Lower leg skin (tissue), 4 donors: ENCODE measurements at regions not wholly inside any gene's neighbourhood (a gene's known extent, or its start where the extent isn't known, plus 50 kb on each side); places are given as distances from the start of the nearest gene placed in this dataset.

ENCODE experiments used
- DNase-seq, 2 donors: peaks; one replicate each; pipeline ENCODE4 v3.0.0-alpha.2; 2019; ENCODE audit warnings: low spot score in 2 of 2
- H3K4me3 ChIP-seq: fragments of 200-600 bp; sonication (generic); 2 replicates; pipeline ENCODE4 v1.5.1; 2017; ENCODE audit warnings: mild to moderate bottlenecking, low read depth; ENCODE audit not compliant: poor library complexity, severe bottlenecking
- POLR2A ChIP-seq, 2 donors: fragments of 450-650 bp; IDR thresholded peaks; one replicate each; pipeline ENCODE4 v1.6.1; 2016 to 2017; ENCODE audit warnings: antibody characterized with exemption in 2 of 2, mild to moderate bottlenecking in 1 of 2, moderate library complexity in 1 of 2
- WGBS, 2 donors: methylation state at CpG; one replicate each; pipeline ENCODE4 v1.1.5; 2018; 5-methylcytosine and 5-hydroxymethylcytosine counted together
- intact Hi-C: fragments of 100-400 bp; cut with DNase I; formaldehyde crosslinking; loops from one replicate; pipeline ENCODE4 v1.15.0; 2023; ENCODE audit warnings: low total_unique reads
- TF ChIP-seq, protein P1 (sequence below), 3 donors: fragments of 450-650 bp; IDR thresholded peaks; one replicate each; pipeline ENCODE4 v1.5.1; 2016; ENCODE audit warnings: antibody characterized with exemption in 3 of 3, mild to moderate bottlenecking in 3 of 3, moderate library complexity in 2 of 3

DNA sequence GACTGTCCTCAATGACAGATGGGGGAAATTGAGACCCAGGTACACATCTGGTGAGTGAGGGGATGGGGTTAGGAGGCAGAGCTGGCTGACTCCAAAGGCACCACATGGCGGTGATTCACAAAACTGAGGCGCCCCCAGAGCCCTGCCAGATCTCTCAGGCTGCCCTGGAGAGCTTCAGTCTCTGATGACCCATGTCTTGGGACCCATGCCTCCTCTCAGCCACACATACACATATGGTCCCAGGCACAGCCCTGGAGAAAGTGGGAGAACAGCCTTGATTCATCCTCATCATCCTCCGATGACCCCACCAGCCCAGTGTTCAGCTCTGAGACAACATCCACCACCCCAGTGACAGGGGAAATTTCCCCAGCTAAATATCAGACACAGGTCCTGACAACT lies 426.0 kb downstream of the RPS24 start:
- H3K4me3 ChIP-seq = no peak overlapping the region
- intact Hi-C loops = no loop called here
- DNase-seq = peak in 1 of 2 donors; percentile 70
- TF ChIP-seq POLR2A (IDR thresholded peaks at IDR 0.05) = no peak
- TF ChIP-seq, protein P1, sequence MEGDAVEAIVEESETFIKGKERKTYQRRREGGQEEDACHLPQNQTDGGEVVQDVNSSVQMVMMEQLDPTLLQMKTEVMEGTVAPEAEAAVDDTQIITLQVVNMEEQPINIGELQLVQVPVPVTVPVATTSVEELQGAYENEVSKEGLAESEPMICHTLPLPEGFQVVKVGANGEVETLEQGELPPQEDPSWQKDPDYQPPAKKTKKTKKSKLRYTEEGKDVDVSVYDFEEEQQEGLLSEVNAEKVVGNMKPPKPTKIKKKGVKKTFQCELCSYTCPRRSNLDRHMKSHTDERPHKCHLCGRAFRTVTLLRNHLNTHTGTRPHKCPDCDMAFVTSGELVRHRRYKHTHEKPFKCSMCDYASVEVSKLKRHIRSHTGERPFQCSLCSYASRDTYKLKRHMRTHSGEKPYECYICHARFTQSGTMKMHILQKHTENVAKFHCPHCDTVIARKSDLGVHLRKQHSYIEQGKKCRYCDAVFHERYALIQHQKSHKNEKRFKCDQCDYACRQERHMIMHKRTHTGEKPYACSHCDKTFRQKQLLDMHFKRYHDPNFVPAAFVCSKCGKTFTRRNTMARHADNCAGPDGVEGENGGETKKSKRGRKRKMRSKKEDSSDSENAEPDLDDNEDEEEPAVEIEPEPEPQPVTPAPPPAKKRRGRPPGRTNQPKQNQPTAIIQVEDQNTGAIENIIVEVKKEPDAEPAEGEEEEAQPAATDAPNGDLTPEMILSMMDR (IDR thresholded peaks at IDR 0.05) = no peak
- WGBS, 2 donors = 99 to 100% methylated on average over 3 of the region's 3 CpGs

DNA sequence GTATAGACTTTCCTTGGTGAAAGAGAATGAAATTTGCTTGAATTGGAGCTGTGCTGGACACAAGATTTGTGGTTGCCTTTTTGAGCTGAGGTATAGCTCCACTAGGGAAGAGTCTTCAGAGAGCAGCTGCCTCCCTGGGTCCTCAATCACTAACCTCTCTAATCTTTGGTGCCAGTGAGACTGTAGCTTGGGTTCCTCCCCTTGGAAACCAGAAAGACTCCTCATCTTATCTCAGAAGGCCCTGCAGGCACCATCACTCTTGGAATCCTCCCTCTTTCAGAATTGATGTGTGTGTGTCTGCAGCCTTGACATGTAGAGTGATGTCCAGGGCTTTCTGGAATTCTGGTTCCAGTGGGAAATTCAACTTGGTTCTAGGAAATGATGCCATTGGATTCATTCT lies 426.5 kb downstream of the RPS24 start:
- intact Hi-C loops = no loop called here

DNA sequence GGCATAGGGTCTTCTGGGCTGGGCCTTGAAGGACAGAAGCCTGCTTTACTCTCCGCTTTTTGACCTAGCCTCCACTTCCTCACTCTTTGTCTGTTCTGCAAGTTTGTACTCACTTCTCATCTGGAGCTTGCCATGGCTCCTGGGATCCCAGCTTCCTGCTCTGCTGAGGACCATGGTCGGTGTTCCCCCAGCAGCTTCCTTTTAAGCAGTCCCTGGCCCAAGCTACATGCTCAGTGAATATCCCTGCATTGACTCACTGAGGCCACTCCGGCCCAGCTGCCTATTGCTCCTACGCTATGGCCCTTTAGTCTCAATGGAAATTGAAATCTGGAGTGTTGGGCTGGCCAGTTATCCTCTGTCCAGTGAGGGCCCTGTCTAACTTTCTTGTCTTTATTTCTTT lies 427.7 kb downstream of the RPS24 start:
- TF ChIP-seq, protein P1 (IDR thresholded peaks at IDR 0.05) = no peak
- no peak for TF ChIP-seq POLR2A (IDR thresholded peaks at IDR 0.05)
- DNase-seq = peak in 1 of 2 donors; percentile 70
- intact Hi-C loops = no loop called here
- H3K4me3 ChIP-seq = no peak overlapping the region
- WGBS, 2 donors = 92 to 95% methylated on average over 4 of the region's 4 CpGs

More for the DNA sequence above, 426.5 kb downstream of the RPS24 start:
- TF ChIP-seq, protein P1 (IDR thresholded peaks at IDR 0.05) = no peak
- TF ChIP-seq POLR2A (IDR thresholded peaks at IDR 0.05) = no peak
- DNase-seq = peak in 1 of 2 donors; percentile 6
- no peak overlapping the region for H3K4me3 ChIP-seq

DNA sequence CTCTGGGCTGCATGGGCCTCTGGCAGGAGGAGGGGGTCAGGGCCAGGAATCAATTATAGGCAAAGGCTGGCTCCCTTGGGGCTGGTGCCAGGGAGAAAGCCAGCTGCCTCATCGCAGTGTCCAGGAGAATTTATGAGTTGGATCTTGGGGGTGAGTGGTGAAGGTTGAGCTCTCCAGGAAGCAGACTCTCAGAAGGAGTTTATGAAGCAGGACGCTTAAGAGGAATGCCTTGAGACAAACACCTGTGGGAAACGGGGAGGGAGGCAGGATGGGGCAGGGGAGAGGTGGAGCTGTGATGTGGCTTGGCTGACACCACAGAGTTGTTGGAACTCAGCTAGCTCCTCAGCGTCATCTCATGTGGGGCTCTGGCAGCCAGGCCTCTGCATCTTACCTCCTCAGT lies 428.5 kb downstream of the RPS24 start:
- WGBS, 2 donors = 62 to 71% methylated on average over 4 of the region's 4 CpGs
- H3K4me3 ChIP-seq = no peak overlapping the region
- DNase-seq = peak in 1 of 2 donors; percentile 20
- intact Hi-C loops = no loop called here
- TF ChIP-seq, protein P1 (IDR thresholded peaks at IDR 0.05) = no peak
- TF ChIP-seq POLR2A (IDR thresholded peaks at IDR 0.05) = no peak

DNA sequence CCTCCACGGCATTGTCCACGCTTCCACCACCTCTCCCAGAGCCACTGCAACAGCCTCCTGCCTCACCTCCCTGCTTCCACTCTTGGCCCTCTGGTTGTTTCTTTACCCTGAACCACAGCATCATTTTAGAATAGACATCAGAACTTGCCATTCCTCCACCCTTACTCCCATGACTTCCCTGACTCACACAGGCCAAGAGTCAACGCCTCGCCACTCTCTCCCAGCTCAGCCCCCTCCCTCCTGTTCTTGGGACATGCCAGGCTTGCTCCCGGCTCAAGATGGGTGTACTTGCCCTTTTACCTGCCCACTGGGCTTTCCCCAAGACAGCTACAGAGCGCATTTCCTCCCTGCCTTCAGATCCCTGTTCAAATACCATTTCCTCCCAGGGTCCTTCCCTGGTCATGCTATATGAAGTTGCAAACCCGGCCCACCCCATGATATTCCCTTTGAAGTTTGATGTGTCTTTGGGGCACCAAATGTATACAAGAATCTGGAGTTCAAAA lies 429.1 kb downstream of the RPS24 start:
- DNase-seq = peak in 1 of 2 donors; percentile 68
- 69 to 81% methylated on average over 7 of the region's 7 CpGs for WGBS, 2 donors

More for the DNA sequence above, 429.1 kb downstream of the RPS24 start:
- intact Hi-C loops = no loop called here
- no peak overlapping the region for H3K4me3 ChIP-seq
- TF ChIP-seq, protein P1 (IDR thresholded peaks at IDR 0.05) = no peak
- TF ChIP-seq POLR2A (IDR thresholded peaks at IDR 0.05) = no peak
